Panc1 (cell line): ENCODE measurements at regions not wholly inside any gene's neighbourhood (a gene's known extent, or its start where the extent isn't known, plus 50 kb on each side); places are given as distances from the start of the nearest gene placed in this dataset.

ENCODE experiments used
- POLR2AphosphoS5 ChIP-seq: IDR thresholded peaks from 2 replicates; pipeline ENCODE4 v1.6.1; 2012; ENCODE audit warnings: mild to moderate bottlenecking, low read depth, low read length, moderate library complexity
- REST ChIP-seq, 2 experiments: IDR thresholded peaks; 2 replicates each; pipeline ENCODE4 v1.6.1; 2011 to 2012; ENCODE audit warnings: low read depth in 2 of 2, control low read depth in 1 of 2, low read length in 1 of 2, mild to moderate bottlenecking in 1 of 2, moderate library complexity in 1 of 2; ENCODE audit not compliant: insufficient read depth in 1 of 2
- SIN3A ChIP-seq: IDR thresholded peaks from 2 replicates; pipeline ENCODE4 v1.6.1; 2012; ENCODE audit warnings: low read depth, mild to moderate bottlenecking, low read length, moderate library complexity, borderline replicate concordance; ENCODE audit not compliant: insufficient read depth
- TCF7L2 ChIP-seq: IDR thresholded peaks from 2 replicates; pipeline ENCODE4 v1.6.1; 2011; ENCODE audit warnings: mild to moderate bottlenecking, low read depth, low read length, inconsistent platforms
- TF ChIP-seq, protein P1 (sequence below): fragments of 450-650 bp; IDR thresholded peaks from 2 replicates; pipeline ENCODE4 v1.5.1; 2017; ENCODE audit warnings: mild to moderate bottlenecking

DNA sequence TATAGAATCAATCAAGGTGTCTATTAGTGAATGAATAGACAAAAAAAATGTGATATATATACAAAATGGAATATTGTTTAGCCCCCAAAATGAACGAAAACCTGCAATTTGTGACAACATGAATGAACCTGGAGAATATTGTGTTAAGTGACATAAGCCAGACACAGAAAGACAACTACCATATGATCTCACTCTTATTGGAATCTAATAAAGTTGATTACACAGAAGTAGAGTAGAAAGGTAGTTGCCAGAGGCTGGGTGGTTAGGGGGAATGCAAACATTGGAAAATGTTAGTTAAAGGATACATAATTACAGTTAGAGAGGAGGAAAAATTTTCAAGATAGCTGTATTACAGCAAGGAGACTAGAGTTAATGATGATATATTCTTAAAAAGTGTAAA lies 1962.3 kb downstream of the EFNA5 start:
- TF ChIP-seq, protein P1, sequence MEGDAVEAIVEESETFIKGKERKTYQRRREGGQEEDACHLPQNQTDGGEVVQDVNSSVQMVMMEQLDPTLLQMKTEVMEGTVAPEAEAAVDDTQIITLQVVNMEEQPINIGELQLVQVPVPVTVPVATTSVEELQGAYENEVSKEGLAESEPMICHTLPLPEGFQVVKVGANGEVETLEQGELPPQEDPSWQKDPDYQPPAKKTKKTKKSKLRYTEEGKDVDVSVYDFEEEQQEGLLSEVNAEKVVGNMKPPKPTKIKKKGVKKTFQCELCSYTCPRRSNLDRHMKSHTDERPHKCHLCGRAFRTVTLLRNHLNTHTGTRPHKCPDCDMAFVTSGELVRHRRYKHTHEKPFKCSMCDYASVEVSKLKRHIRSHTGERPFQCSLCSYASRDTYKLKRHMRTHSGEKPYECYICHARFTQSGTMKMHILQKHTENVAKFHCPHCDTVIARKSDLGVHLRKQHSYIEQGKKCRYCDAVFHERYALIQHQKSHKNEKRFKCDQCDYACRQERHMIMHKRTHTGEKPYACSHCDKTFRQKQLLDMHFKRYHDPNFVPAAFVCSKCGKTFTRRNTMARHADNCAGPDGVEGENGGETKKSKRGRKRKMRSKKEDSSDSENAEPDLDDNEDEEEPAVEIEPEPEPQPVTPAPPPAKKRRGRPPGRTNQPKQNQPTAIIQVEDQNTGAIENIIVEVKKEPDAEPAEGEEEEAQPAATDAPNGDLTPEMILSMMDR: no peak
- TF ChIP-seq TCF7L2: no peak
- no peak for TF ChIP-seq POLR2AphosphoS5
- no peak for TF ChIP-seq REST (IDR thresholded peaks at IDR 0.05; ENCODE audit: insufficient read depth in 1 of 2, low read depth in 2 of 2, low read length in 1 of 2)
- TF ChIP-seq SIN3A: no peak
